HG02763 (cell line): ENCODE measurements at regions not wholly inside any gene's neighbourhood (a gene's known extent, or its start where the extent isn't known, plus 50 kb on each side); places are given as distances from the start of the nearest gene placed in this dataset.

Source experiments
- ATAC-seq: cut with Tn5 transposase; IDR thresholded peaks from one replicate; pipeline ENCODE4 v1.9.1; 2021; ENCODE audit warnings: mild to moderate bottlenecking, moderate library complexity; ENCODE audit not compliant: unreplicated experiment

DNA sequence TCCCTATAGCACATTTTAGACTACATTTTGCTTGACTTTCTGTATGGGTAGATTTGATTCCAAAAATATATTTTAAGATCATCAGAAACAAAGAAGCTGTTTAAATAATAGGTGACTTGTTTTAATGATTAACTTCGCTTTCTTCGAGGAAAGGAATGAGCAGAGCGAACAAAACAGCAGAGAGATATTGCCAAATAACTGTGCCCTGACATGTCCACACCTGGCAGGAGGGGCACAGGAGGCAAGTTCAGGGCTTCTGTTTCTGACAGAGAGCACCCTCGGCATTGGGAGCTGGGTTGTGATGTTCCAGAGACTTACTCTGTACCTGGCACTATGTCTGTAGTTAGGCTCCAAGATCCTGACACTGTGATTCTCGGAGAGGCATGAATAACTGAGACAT lies 155.7 kb upstream of the SASH1 start:
- ATAC-seq = no peak

GRCh38 chr6:148192310-148192709 lies 150.3 kb upstream of the SASH1 start:
- no peak for ATAC-seq

DNA sequence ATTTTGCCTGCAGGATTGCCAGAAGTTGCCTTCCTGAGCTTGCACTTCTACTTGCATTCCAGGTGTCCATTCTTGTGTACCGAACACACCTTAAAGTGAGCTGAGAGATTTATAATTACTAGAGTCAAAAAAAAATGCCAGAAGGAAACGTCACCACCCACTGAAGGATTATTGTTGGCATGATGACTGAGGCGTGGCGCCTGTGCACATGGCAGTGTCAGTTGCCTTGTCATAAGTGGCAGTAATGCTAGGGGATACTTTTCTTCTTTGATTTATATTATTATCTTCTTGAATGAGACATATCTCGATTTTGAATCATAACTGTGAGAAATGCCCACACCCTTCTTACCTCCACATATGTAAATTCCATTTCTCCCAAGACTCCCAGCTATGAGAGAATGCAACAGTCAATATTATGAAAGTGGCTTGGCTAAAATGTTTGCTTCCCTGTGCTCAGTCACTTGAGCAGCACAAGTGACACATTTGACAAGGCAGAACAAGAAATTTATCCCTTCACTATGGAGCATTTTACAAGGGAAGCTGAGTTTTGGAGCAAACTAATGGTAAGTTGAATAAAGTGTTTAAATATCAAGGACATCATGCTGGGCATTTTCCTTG lies 149.5 kb upstream of the SASH1 start:
- ATAC-seq = no peak

GRCh38 chr6:148195511-148195910 lies 147.1 kb upstream of the SASH1 start:
- no peak for ATAC-seq

DNA sequence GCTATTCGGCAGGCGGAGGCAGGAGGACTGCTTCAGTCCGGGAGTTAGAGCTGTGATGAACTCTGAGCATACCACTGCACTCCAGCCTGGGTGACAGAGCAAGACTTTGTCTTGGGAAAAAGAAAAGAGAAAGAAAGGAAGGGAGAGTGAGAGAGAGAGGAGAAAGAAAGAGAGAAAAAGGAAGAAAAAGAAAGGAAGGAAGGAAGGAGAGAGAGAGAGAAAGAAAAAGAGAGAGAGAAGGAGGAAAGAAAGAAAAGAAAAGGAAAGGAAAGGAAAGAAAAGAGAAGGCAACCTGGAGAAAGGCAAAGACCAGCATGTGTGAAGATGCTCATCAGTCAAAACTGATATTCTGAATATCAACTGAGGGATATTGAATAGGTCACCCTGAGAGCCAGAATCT lies 143.1 kb upstream of the SASH1 start:
- no peak for ATAC-seq

GRCh38 chr6:148200293-148200692 lies 142.3 kb upstream of the SASH1 start:
- no peak for ATAC-seq

DNA sequence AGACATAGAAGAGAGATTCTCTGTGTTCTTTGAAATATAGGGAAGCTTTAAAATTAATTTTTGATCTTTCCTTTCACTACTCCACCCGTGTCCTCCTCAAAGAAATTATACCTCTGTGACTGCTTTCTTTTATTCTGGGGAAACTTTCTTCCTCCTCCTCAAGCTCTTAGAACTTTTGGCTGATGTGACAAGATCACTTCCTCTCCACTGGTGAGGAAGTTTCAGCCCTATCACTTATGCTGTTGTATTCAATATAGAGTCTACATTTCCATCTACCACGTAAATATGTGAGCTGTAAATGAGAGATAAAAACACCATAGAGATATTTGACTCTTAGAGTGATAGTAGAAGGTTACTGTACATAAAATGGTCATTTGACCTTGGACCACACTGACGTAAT lies 141.9 kb upstream of the SASH1 start:
- no peak for ATAC-seq

GRCh38 chr6:148203281-148203925 lies 139.2 kb upstream of the SASH1 start:
- no peak for ATAC-seq

GRCh38 chr6:148203970-148204369 lies 138.7 kb upstream of the SASH1 start:
- ATAC-seq = peak; percentile 100

- ATAC-seq = no peak
Measured at GRCh38 chr6:148208298-148208697, 134.3 kb upstream of the SASH1 start.

DNA sequence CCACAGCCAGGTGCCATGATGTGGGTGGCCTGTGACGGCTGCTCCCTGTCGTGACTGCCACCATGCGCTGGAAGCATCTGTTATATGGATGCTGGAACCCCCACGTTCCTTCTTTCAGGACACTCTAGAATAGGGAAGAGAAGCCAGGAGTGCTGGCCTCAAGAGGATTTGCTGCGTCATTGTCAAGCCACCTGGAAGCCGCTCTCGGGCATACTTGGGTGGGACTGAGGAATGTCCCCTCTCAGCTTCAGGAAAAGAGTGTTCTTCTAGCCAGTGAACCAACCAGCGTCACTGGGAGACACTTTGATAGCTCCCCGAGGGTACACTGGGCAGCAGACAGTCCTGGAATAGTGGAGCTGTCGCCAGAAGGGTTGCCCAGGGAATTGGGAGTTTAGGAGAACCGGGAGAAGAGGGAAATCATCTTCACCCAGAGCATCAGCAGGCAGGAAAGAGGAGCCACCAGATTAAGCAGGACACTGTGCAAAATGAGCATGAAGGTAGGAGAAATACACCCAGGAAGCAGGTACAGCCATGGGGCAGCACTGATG lies 130.8 kb upstream of the SASH1 start:
- no peak for ATAC-seq

GRCh38 chr6:148212366-148212765 lies 130.3 kb upstream of the SASH1 start:
- no peak for ATAC-seq

DNA sequence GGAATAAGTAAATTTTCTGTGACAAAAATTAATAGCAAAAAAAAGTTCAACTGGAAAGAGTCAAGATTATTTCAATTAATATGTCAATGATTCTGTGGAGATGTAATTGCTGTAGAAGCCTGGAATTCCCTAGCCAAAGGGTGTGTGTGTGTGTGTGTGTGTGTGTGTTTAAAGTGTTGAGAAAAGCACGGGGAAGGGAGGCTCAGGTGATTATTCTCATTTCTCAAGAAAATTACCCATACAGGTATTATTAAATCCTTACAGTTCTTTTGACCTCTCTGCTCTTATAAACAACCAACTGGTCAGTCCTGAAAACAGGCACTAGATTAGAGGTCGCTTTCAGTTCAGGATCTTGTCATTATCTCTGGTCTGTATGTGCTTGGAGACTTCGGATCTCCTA lies 129.3 kb upstream of the SASH1 start:
- no peak for ATAC-seq

DNA sequence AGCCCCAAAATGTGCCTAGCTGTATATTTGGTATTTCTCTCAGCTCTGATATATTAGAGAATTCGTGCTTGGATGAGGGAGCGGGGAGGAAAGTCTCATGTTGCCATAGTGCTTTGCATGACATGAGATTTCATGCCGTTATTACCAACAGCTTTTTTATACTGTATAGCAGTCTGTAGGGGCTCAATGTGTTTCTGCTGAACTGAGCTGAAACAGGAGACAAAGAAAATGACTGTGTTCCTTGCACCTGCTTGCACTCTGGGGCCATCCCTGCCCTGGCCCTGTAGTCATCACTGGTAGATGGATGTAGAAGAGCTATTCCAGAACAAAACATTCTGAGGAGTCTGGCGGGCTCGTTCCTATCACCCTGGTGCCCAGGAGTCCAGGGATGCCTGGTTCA lies 128.0 kb upstream of the SASH1 start:
- no peak for ATAC-seq

DNA sequence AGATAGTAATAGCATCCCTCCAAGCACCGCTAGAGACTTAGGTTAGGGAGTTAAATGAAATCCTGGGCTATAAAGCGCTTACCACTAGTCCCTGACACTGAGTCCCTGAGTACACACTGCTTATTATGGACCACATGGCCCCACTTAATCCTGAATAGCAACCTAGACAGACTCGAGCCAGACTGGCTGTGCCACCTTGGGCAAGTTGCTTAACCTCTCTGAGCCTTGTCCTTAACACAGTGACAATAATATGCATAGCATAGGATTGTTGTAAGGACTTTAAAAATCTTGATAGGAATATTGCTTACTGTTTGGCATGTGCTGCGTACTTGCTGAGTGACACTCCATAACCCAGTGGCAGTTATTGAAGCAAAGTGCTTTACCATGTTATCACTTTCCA lies 125.6 kb upstream of the SASH1 start:
- ATAC-seq = no peak

DNA sequence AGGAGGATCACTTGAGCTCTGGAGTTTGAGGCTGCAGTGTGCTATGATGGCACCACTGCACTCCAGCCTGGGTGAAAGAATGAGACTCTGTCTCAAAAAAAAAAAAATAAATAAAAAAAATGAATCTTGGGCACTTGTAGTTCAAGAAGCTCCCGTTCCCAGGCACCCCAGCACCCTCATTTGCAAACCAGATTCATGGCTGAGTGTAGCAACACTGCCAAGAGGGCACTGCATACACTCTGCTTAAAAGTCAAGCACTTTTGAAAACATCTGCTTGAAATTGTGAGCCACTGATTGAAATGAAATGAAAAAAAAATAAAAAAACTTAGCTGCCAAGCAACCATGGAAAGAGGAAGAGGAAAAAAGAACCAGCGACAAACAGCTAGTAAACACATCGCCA lies 124.7 kb upstream of the SASH1 start:
- no peak for ATAC-seq

DNA sequence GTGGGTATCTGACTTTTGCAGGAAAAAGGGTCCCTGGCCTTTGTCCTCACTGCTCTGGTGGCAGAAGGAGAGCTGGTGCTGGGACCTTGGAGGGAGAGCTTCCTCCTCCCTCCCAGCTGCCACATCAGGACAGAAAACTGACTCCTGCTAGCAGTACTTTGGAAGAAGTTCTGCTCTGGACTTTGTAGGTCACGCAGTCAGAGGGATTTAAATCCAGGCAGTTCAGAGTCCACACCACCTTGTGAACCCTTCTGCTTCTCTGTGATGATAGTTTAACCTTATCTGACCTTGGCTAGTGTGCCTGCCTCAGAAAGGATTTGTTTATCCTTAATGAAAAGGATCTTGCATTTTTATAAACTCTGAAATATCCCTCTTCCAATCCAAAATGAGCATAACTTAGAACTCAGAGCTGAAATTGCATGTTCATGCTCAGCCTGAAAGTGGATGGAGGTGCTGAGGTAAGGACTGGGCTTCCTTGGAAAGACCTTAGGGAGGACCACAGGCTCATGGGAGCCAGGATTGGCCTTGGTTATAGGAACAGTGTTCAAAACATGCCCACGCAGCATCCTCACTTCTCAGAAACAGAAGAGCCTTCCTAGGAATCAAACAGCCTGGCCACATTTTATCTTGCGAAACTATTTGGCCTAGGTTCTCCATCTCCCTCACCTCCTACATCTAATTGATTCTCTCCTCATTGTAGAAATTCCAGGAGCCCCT lies 123.9 kb upstream of the SASH1 start:
- no peak for ATAC-seq

GRCh38 chr6:148221196-148221979 lies 121.2 kb upstream of the SASH1 start:
- no peak for ATAC-seq

GRCh38 chr6:148222376-148222775 lies 120.3 kb upstream of the SASH1 start:
- ATAC-seq = no peak

GRCh38 chr6:148222846-148223245 lies 119.8 kb upstream of the SASH1 start:
- no peak for ATAC-seq

- ATAC-seq = no peak
Measured at GRCh38 chr6:148223424-148223842, 119.2 kb upstream of the SASH1 start.
